ENCODE measurements at regions not wholly inside any gene's neighbourhood (a gene's known extent, or its start where the extent isn't known, plus 50 kb on each side); places are given as distances from the start of the nearest gene placed in this dataset.

DNA sequence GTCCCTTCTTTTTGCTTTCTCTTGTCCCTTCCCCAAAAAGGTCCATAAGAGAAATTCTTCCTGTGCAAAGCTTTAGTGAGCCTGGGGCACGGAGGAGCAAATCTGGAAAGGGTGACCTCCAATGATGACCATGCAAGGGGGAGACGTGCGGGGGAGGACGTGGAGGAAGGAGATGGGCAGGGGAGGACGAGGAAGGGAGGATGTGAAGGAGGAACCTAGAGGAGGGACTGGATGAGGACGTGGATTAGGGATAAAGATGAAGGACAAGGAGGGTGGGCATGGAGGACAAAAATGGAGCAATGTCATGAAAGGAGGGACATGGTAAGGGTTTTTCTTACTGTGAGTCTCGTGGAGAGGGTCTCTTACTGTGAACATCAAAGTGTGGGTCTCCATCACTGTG is 139.5 kb downstream of the ERMARD start:
- intact Hi-C loops (cut with DNase I) = no loop called here
- DNase-seq = no peak

GRCh38 chr6:169890049-169890448 is 138.6 kb downstream of the ERMARD start:
- no peaks in the 10 kb centered on the region for H3K36me3 ChIP-seq (replicated peaks in 1 of 2; ENCODE audit: insufficient read depth in 1 of 2, low read depth in 2 of 2)
- H3K4me1 ChIP-seq = no peaks in the 10 kb centered on the region
- intact Hi-C loops (cut with DNase I) = no loop called here
- no peaks in the 10 kb centered on the region for H3K27me3 ChIP-seq
- H3K9me3 ChIP-seq = no peaks in the 10 kb centered on the region
- WGBS, 2 donors = 25 to 33% methylated on average over 9 to 12 of the region's 12 CpGs
- no peak overlapping the region for H3K4me3 ChIP-seq
- ATAC-seq (no peak), DNase-seq (no peak)
- TF ChIP-seq, protein P1, sequence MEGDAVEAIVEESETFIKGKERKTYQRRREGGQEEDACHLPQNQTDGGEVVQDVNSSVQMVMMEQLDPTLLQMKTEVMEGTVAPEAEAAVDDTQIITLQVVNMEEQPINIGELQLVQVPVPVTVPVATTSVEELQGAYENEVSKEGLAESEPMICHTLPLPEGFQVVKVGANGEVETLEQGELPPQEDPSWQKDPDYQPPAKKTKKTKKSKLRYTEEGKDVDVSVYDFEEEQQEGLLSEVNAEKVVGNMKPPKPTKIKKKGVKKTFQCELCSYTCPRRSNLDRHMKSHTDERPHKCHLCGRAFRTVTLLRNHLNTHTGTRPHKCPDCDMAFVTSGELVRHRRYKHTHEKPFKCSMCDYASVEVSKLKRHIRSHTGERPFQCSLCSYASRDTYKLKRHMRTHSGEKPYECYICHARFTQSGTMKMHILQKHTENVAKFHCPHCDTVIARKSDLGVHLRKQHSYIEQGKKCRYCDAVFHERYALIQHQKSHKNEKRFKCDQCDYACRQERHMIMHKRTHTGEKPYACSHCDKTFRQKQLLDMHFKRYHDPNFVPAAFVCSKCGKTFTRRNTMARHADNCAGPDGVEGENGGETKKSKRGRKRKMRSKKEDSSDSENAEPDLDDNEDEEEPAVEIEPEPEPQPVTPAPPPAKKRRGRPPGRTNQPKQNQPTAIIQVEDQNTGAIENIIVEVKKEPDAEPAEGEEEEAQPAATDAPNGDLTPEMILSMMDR (IDR thresholded peaks at IDR 0.05) = no peak
- no peak for TF ChIP-seq POLR2A (IDR thresholded peaks at IDR 0.05)
- H3K27ac ChIP-seq = no peak overlapping the region

More for the DNA sequence above, 139.5 kb downstream of the ERMARD start:
- Histone ChIP-seq H3K4me3 (no peak overlapping the region), H3K4me1 (no peaks in the 10 kb centered on the region), H3K27me3 (no peaks in the 10 kb centered on the region), H3K27ac (no peak overlapping the region), H3K9me3 (no peaks in the 10 kb centered on the region), H3K36me3 (replicated peaks in 1 of 2; ENCODE audit: insufficient read depth in 1 of 2, low read depth in 2 of 2) (no peaks in the 10 kb centered on the region)
- no peak for ATAC-seq
- 64 to 71% methylated on average over 7 of the region's 7 CpGs for WGBS, 2 donors
- no peak for TF ChIP-seq POLR2A (IDR thresholded peaks at IDR 0.05)
- TF ChIP-seq, protein P1 (IDR thresholded peaks at IDR 0.05) = no peak

DNA sequence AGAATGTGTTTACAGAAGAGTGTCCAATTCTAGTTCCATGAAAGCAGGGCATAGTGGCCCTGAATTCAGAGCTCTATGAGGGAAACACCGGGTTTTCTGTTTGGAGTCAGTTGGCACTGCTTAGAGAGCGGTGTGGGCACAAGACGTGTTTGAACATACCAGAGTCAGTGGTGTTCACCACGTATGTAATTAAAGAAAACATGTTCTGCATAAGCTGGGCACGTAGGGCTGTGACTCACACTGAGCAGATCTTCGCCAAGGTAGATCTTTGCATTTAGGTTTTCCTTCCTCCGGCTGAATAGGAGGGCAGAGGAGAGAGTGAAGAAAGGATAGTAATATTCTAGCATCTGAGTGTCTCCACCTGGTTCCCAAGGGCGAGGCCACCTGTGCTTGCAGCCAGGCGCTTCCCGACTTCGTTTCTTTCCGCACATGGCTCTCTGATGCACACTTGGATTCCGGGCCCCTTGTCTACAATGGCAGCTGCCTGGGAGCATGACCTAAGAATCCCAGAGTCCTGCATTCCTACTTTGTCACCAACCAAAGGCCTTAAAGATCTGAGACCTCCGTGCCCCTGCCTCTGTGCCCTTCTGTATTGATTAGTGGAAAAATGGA is 136.2 kb downstream of the ERMARD start:
- WGBS, 2 donors = 85 to 89% methylated on average over 13 to 14 of the region's 14 CpGs
- H3K4me3 ChIP-seq = no peak overlapping the region

GRCh38 chr6:169886631-169887227 is 135.3 kb downstream of the ERMARD start:
- no peak for ATAC-seq
- Histone ChIP-seq H3K4me3 (no peak overlapping the region), H3K36me3 (replicated peaks in 1 of 2; ENCODE audit: insufficient read depth in 1 of 2, low read depth in 2 of 2) (no peaks in the 10 kb centered on the region), H3K27me3 (no peaks in the 10 kb centered on the region), H3K27ac (no peak overlapping the region), H3K9me3 (no peaks in the 10 kb centered on the region), H3K4me1 (no peaks in the 10 kb centered on the region)
- TF ChIP-seq, protein P1 (IDR thresholded peaks at IDR 0.05) = no peak
- DNase-seq = no peak
- WGBS, 2 donors = 81 to 89% methylated on average over 15 of the region's 15 CpGs
- intact Hi-C loops (cut with DNase I) = no loop called here

More for the DNA sequence above, 136.2 kb downstream of the ERMARD start:
- ATAC-seq = no peak
- TF ChIP-seq POLR2A (IDR thresholded peaks at IDR 0.05) = no peak
- TF ChIP-seq, protein P1 (IDR thresholded peaks at IDR 0.05) = no peak
- DNase-seq = no peak
- Histone ChIP-seq H3K27me3 (no peaks in the 10 kb centered on the region), H3K36me3 (replicated peaks in 1 of 2; ENCODE audit: insufficient read depth in 1 of 2, low read depth in 2 of 2) (no peaks in the 10 kb centered on the region), H3K4me1 (no peaks in the 10 kb centered on the region), H3K27ac (no peak overlapping the region), H3K9me3 (no peaks in the 10 kb centered on the region)
- intact Hi-C loops (cut with DNase I) = no loop called here

GRCh38 chr6:169885831-169886230 is 134.4 kb downstream of the ERMARD start:
- no peak for ATAC-seq
- no peak overlapping the region for H3K4me3 ChIP-seq
- H3K4me1 ChIP-seq = no peaks in the 10 kb centered on the region
- intact Hi-C loops (cut with DNase I) = no loop called here
- H3K27me3 ChIP-seq = no peaks in the 10 kb centered on the region
- WGBS, 2 donors = 89 to 91% methylated on average over 4 of the region's 4 CpGs
- no peaks in the 10 kb centered on the region for H3K9me3 ChIP-seq
- no peaks in the 10 kb centered on the region for H3K36me3 ChIP-seq (replicated peaks in 1 of 2; ENCODE audit: insufficient read depth in 1 of 2, low read depth in 2 of 2)
- DNase-seq = no peak
- TF ChIP-seq, protein P1 (IDR thresholded peaks at IDR 0.05) = no peak
- no peak for TF ChIP-seq POLR2A (IDR thresholded peaks at IDR 0.05)
- H3K27ac ChIP-seq = no peak overlapping the region

All from body of pancreas (tissue), 4 donors.